Endothelial cell of hepatic sinusoid (primary cell): ENCODE measurements at regions not wholly inside any gene's neighbourhood (a gene's known extent, or its start where the extent isn't known, plus 50 kb on each side); places are given as distances from the start of the nearest gene placed in this dataset.

Experiments used
- in situ Hi-C: cut with HindIII; loops from 2 replicates; pipeline ENCODE4 v1.10.0; 2017; ENCODE audit warnings: low sequenced_read_pairs

GRCh38 chr12:92615703-92616102, 87.1 kb upstream of the PLEKHG7 start:
- in situ Hi-C loops: no loop called here

- in situ Hi-C loops: no loop called here
These were observed 87.7 kb upstream of the PLEKHG7 start for GRCh38 chr12:92615086-92615485.

- in situ Hi-C loops: no loop called here
These were observed 88.3 kb upstream of the PLEKHG7 start for GRCh38 chr12:92614502-92614901.

DNA sequence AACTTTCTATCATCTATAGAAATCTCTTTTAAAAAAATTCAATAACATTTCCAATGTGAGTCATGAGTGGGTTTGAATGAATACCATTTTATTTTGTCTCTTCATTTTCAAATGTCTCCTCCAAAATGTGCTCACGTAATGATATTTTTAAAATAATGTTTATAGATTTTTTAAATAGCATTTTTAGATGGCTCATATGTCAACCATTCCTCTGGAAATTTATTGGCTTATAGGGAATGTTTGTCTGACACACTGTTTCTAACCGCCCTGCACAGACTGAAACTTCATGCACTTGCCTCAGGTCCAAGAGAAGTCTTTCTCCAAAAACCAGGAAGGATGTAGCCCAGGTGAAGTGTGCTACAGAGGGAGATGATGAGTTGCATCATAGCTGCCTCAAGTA, 88.8 kb upstream of the PLEKHG7 start:
- in situ Hi-C loops: no loop called here

- in situ Hi-C loops: no loop called here
These were observed 90.2 kb upstream of the PLEKHG7 start for GRCh38 chr12:92612611-92613010.

- in situ Hi-C loops: no loop called here
These were observed 94.4 kb upstream of the PLEKHG7 start for GRCh38 chr12:92608151-92609091.

DNA sequence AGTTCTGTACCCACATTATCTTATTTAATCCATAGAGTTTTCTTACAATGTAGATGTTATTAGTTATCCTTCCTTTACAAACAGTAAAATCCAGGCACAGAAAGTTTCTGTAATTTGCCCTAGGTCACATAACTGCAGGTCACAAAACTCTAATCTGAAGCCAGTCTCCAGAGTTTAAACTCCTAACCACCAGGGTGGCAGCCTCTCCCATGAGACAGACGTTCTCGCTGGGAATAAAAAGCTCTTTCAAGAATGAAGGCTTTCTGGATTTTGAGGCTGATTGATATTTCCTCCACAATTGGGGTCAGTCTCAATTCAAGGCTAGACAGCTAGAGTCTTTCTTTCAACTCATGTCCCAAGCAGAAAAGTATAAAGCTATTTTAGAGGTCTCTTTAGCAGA, 95.8 kb upstream of the PLEKHG7 start:
- in situ Hi-C loops: no loop called here

GRCh38 chr12:92605621-92606170, 97.1 kb upstream of the PLEKHG7 start:
- in situ Hi-C loops: no loop called here

GRCh38 chr12:92604786-92605185, 98.0 kb upstream of the PLEKHG7 start:
- in situ Hi-C loops: no loop called here

- in situ Hi-C loops: no loop called here
These were observed 98.9 kb upstream of the PLEKHG7 start for GRCh38 chr12:92603741-92604432.

DNA sequence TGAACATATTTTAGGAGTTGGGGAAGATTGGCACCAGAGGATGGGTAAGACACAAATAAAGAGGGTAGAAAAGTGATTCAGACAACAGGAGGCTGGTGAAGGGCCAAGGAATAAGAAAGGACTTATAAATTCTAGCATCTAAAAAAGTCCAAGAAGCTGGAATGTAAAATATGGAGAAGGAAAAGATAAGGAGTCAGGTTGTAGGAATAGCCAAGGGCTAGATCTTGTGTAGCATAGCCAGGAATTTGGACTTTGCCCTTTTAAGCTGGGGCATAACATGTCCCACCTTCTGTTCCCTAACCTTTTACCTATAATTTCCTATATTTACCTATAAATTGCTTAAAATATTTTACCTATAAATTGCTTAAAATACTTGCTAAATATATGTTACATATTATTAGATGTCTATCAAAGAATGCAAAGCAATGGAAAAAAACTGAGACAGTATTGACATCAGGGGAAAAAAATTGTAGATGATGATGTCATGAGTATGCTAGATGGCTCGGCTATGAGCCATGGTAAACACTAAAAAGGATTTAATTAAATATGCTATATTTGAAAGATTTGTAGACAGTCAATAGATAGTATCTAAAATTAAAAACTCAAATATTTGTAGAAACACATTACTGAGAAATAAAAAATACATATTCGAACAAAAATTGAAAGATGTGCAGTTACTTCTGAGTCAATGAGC, 99.7 kb upstream of the PLEKHG7 start:
- in situ Hi-C loops: no loop called here

DNA sequence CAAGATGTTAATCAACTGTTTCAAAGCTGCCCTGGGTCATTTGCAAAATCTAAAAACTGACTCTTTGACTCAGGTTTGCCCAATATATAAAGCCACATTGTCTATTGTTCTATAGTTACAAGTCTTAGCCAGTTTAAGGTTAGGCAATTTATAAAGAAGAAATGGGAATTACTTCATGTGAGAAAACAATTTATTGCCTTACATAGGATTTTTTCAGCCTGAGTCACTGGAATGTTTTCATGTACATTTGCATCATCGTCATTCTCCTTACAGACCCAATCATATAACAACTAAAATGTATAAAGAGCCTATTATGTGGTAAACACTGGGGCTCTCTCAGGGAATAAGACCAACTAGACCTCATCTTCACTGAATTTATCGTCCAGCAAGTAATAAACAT, 100.3 kb upstream of the PLEKHG7 start:
- in situ Hi-C loops: no loop called here

- in situ Hi-C loops: no loop called here
These were observed 101.1 kb upstream of the PLEKHG7 start for GRCh38 chr12:92601680-92602079.

DNA sequence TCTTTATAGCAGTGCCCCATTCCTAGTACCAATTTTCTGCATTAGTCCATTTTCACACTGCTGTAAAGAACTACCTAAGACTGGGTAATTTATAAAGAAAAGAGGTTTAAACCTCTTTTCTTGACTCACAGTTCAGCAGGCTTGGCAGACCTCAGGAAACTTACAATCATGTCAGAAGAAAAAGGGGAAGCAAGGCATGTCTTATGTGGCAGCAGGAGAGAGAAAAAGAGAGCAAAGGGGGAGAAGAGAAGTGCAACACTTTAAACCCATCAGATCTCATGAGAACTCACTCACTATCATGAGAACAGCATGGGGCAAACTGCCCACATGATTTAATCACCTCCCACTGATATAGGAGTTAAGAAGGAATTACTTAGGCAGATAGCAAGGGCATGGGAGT, 101.6 kb upstream of the PLEKHG7 start:
- in situ Hi-C loops: no loop called here

DNA sequence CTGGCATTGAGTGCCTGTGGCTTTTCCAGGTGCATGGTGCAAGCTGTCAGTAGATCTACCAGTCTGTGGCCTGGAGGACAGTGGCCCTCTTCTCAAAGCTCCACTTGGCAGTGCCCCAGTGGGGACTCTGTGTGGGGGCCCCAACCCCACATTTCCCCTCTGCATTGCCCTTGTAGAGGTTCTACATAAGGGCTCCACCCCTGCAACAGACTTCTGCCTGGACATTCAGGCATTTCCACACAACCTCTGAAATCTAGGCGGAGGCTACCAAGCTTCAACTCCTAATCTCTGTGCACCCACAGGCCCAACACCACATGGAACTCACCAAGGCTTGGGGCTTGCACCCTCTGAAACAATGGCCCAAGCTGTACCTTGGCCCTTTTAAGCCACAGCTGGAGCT, 102.7 kb upstream of the PLEKHG7 start:
- in situ Hi-C loops: no loop called here

DNA sequence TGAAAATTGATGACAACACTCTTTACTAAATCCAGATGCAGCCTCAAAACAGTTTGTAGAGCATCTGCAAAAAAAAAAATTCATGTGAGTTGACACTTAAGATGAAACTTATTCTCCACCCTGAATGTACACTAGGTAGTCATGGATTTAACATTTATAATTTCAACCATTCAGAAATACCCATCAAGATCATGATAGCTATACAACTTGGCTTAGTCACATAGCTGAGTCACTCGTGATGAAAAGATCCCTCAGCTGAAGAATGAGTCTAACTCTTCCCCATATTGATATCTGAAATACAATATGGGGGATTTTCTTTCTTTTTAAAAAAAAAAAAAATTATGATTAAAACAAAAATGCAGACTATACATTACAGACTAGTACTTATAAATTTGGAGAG, 104.8 kb upstream of the PLEKHG7 start:
- in situ Hi-C loops: no loop called here

DNA sequence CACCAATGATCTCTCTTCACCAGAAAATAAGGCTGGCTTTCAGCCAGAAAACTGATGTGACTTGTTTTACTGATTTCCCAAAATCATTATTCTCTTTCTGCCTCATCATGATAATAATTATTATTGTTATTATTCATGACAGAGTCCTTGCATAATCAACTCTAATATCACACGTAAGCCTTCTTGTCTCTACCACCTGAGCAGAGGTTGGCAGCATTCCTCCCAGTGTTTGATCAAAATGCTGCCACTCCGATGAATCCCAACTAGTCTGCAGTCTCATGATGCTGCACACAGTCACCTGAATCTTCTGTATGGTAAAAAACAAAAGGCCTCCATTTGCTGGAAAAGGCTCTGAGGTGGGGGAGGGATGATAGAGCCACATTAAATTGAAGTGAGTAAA, 105.7 kb upstream of the PLEKHG7 start:
- in situ Hi-C loops: no loop called here

- in situ Hi-C loops: no loop called here
These were observed 106.4 kb upstream of the PLEKHG7 start for GRCh38 chr12:92596383-92596782.

GRCh38 chr12:92595663-92596062, 107.1 kb upstream of the PLEKHG7 start:
- in situ Hi-C loops: no loop called here

- in situ Hi-C loops: no loop called here
These were observed 108.9 kb upstream of the PLEKHG7 start for GRCh38 chr12:92593734-92594402.
